Retinal pigment epithelial cell (primary cell): ENCODE measurements at regions not wholly inside any gene's neighbourhood (a gene's known extent, or its start where the extent isn't known, plus 50 kb on each side); places are given as distances from the start of the nearest gene placed in this dataset.
A peak's percentile ranks its signal among the peaks of the same experiment; 100 is the strongest.

Source experiments
- DNase-seq: peaks from one replicate; pipeline ENCODE4 v3.0.0-alpha.2; 2010; ENCODE audit warnings: low read depth
- H3K4me3 ChIP-seq: 2 replicates; pipeline ENCODE4 v1.5.1; 2011; ENCODE audit warnings: mild to moderate bottlenecking, low read length, control low read depth, moderate library complexity
- TF ChIP-seq, protein P1 (sequence below): conservative IDR thresholded peaks from 2 replicates; pipeline ENCODE4 v1.5.1; 2011; ENCODE audit warnings: low read depth, low read length, control low read depth, inconsistent platforms

DNA sequence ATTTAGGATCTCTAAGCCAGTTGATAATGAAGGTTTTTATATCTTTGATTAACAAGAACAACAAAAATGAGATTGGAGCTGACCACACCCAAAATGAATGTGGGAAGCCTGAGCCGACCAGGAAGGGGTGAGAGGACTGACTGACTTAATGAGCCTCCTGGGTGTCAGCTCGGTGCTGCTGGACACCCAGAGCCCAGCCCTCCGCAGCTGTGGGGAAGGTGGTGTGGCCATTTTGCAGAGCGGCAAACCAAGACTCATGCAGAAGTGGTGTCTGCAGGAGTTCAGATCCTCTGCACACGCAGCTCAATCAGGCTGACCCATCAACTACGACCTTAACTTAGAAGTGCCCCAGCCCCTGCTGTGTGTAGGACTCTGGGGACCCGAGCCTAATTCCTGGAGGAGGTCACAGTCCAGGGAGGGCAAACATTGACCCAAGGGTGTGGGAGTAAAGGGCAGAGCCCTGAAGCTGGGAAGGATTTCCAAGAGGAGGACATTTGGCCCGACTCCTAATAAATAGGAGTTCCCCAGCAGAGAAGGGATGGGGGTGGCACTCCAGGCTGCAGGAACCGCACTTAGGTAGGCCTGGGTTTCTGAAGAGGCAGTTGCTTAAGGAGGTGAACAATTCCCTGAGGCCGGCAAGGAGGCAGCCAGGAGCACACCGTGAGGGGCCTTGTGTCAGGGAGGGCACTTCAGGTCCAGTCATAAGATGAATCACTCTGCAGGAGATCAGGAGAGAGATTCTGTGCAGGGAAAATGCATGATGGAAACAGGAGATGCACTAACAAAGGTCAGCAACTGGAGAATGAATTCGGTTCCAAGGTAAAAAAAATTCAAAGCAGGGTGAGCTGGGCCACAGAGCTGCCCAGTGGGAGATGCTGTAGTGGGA, 197.1 kb upstream of the TPM1 start:
- no peak for DNase-seq
- no peak overlapping the region for H3K4me3 ChIP-seq
- TF ChIP-seq, protein P1, sequence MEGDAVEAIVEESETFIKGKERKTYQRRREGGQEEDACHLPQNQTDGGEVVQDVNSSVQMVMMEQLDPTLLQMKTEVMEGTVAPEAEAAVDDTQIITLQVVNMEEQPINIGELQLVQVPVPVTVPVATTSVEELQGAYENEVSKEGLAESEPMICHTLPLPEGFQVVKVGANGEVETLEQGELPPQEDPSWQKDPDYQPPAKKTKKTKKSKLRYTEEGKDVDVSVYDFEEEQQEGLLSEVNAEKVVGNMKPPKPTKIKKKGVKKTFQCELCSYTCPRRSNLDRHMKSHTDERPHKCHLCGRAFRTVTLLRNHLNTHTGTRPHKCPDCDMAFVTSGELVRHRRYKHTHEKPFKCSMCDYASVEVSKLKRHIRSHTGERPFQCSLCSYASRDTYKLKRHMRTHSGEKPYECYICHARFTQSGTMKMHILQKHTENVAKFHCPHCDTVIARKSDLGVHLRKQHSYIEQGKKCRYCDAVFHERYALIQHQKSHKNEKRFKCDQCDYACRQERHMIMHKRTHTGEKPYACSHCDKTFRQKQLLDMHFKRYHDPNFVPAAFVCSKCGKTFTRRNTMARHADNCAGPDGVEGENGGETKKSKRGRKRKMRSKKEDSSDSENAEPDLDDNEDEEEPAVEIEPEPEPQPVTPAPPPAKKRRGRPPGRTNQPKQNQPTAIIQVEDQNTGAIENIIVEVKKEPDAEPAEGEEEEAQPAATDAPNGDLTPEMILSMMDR: no peak

DNA sequence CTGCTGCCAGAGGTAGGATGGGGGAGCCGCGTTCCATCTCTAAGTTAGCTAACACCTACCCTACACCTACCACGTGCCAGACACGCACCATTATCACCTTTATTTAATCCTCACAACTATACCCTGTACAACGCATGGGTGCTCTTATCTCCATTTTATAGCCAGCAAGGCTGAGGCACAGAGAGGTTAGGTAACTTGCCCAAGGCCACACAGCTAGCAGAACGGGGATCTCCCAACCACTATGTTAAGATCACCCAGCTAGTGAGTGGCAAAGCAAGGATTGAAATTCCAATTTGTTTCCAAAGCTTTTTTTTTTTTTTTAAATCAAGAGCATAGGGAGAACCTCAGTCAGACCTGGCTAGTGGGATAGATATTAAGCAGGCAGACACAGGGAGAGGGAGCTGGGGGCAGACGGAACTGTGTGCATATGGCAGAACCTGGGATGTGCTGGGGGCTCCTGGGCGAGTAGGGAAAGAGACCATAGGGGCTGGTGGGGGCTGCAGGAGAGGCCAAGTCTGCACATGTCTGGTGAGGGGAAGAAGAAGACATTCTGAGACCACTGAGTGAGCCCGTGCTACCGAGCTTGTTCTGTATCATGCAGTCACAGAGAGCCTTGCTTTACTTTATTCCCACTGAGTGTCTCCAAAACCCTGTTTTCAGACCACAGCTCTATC, 196.3 kb upstream of the TPM1 start:
- TF ChIP-seq, protein P1: no peak
- H3K4me3 ChIP-seq: no peak overlapping the region
- no peak for DNase-seq

DNA sequence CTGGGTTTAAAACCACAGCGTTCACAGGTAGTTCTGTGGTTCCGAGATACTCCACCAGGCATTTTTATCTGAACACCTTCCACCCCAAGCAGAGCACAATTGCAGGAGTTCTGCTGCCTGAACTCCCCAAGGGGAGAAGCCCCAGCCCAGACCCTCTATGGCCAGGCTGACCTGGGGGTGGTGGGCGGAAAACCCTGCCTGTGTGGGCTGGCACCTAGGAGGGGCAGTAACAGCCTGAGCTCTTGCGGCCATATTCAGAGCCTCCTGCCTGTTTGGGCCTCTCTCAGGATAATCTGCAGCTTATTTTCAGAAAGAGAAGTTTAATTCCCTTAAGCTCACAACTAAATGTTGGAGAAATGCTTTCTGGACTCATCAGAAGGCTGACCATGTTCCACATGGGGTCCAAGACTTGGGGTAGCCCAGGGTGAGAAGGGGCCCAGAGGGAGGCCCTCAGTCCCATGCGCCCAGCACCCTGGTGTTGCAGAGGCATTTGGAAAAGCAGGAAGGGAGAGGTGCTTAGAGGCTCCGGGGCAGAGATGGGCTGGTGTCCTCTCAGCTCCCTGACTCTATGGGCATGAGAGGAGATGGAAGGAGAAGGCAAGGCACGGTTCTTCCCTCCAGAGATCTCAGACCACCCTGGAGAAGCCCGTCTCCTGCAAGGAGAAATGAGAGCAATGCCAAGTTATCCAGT, 195.6 kb upstream of the TPM1 start:
- TF ChIP-seq, protein P1: no peak
- H3K4me3 ChIP-seq: no peak overlapping the region
- no peak for DNase-seq

DNA sequence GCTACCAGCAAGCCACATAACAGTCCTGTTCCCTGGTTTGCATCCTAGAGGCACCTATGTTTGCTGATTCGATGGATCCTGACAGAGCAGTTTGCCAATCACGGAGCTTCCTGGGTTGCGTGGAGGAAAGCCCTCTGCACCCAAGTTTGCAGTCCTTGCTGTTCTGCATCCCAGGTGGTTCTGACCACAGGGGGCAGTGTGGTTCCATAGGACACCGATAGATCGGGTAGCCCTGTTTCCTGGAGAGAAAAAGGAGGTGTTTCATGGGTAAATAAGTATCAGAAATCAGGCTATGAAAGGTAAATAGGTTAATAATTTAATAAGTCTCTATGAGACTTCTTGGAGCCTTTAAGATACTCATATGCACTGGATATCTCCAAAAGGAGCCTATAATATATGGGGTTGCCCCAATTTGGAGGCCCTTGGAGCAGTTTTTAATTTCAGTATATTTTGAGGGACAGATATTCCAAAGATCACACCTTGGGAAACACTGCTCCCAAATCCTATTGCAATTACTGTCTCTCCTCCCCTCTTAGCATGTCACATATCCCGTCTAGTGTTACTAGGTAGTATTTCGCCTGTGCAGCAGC, 194.6 kb upstream of the TPM1 start:
- H3K4me3 ChIP-seq: no peak overlapping the region
- no peak for DNase-seq
- TF ChIP-seq, protein P1: peak; percentile 75

DNA sequence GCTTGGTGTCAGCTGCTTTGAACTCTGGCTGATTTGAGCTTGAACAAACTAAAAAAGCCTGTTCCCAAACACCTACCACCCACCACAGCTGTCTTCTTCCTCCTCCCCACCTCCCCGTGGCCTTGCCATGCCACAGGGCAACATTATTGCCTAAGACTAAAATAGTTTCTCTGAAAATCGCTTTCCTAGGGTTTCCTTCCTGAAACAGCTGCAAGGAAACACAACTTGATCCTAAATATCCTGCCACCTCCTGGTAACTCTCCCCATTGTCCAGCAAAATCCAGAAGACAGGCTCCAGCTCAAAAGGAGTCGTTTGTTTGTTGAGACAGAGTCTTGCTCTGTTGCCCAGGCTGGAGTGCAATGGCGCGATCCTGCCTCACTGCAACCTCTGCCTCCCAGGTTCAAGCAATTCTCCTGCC, 193.9 kb upstream of the TPM1 start:
- DNase-seq: no peak
- TF ChIP-seq, protein P1: peak; percentile 29
- no peak overlapping the region for H3K4me3 ChIP-seq

DNA sequence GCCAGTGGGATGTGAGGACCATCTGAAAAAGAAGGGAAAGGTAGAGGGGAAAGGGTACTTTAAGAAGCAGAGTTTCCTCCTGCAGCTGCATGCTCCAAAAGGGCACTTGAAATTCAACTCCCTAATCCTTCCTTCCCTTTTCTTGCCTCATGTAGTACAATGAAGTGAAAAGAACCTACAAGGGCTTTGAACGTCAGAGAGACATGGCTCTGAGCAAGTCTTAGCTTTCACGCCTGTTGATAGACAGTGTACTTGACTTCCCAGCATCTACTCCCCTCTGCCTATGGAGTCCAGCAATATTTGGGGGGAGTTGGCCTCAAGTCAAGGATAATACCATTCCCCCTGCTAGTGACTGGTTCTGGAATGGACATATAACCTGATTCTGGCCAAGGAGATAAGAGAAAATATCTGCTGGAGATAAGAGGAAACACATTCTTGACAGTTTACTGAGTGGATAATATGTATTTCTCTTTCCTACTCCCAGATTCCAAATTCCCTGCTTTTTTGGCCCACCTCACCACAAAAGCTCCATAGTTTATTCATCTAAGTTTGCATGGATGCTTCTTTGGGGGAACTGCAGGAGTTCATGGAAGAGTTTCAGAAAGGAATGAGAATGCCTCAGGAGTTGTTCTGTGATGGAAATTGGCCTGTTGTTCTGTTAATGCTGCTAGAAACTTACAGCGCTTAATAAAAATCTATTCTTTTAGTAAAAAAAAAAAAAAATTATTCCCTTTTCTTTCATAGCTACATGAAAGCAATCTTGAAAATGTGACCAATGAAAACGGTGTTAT, 193.0 kb upstream of the TPM1 start:
- no peak for DNase-seq
- no peak overlapping the region for H3K4me3 ChIP-seq
- TF ChIP-seq, protein P1: no peak
